ENCODE measurements at regions not wholly inside any gene's neighbourhood (a gene's known extent, or its start where the extent isn't known, plus 50 kb on each side); places are given as distances from the start of the nearest gene placed in this dataset.

- H3K9ac ChIP-seq (ENCODE audit: low read length), result no peak overlapping the region
- intact Hi-C loops (cut with micrococcal nuclease), result no loop called here
- DNase-seq (no peak), ATAC-seq (no peak)
- no peak overlapping the region for H3K4me2 ChIP-seq (ENCODE audit: low read length)
- no peaks in the 10 kb centered on the region for H3K9me3 ChIP-seq (ENCODE audit: low read length)
- CTCF ChIA-PET, result no interaction called here
- no TSS peak for BruUV-seq (replicated peaks)
- no peak for TF ChIP-seq EZH2phosphoT487 (IDR thresholded peaks at IDR 0.05; ENCODE audit: borderline replicate concordance, low read length)
- TF ChIP-seq EZH2 (IDR thresholded peaks at IDR 0.05; ENCODE audit: low read length, unreplicated experiment), result no peak
- no peak for TF ChIP-seq CTCF (conservative IDR thresholded peaks at IDR 0.05; ENCODE audit: low read depth, low read length)
- POLR2A ChIA-PET (ENCODE audit: unreplicated experiment), result no interaction called here
- H3K79me2 ChIP-seq (ENCODE audit: low read length), result no peaks in the 10 kb centered on the region
- peaks cover 25% of the 10 kb centered on the region for H3K27me3 ChIP-seq (ENCODE audit: low read length)
- H3K4me3 ChIP-seq (ENCODE audit: low read length), result no peak overlapping the region
- H2AFZ ChIP-seq (ENCODE audit: low read length), result no peak overlapping the region
- H4K20me1 ChIP-seq (ENCODE audit: low read length), result no peaks in the 10 kb centered on the region
- H3K36me3 ChIP-seq (ENCODE audit: low read depth, low read length), result no peaks in the 10 kb centered on the region
- H3K9me2 ChIP-seq (replicated peaks; ENCODE audit: low read length), result no peaks in the 10 kb centered on the region
- H3K4me1 ChIP-seq (ENCODE audit: insufficient read depth, low read length), result no peaks in the 10 kb centered on the region
- H3K27ac ChIP-seq (ENCODE audit: low read length), result no peak overlapping the region
- H3F3A ChIP-seq (ENCODE audit: low read length, unreplicated experiment), result no peaks in the 10 kb centered on the region
These were observed 270.4 kb upstream of the ELAC2 start for GRCh38 chr17:13288248-13288647.

GRCh38 chr17:13287226-13287625 lies 269.4 kb upstream of the ELAC2 start:
- Histone ChIP-seq H3K9me2 (replicated peaks; ENCODE audit: low read length) (no peaks in the 10 kb centered on the region), H3K27me3 (ENCODE audit: low read length) (peaks cover 15% of the 10 kb centered on the region), H3F3A (ENCODE audit: low read length, unreplicated experiment) (no peaks in the 10 kb centered on the region), H3K4me1 (ENCODE audit: insufficient read depth, low read length) (no peaks in the 10 kb centered on the region), H3K9ac (ENCODE audit: low read length) (no peak overlapping the region), H3K27ac (ENCODE audit: low read length) (no peak overlapping the region), H3K79me2 (ENCODE audit: low read length) (no peaks in the 10 kb centered on the region), H4K20me1 (ENCODE audit: low read length) (no peaks in the 10 kb centered on the region), H3K9me3 (ENCODE audit: low read length) (no peaks in the 10 kb centered on the region), H3K4me2 (ENCODE audit: low read length) (no peak overlapping the region), H3K4me3 (ENCODE audit: low read length) (no peak overlapping the region), H2AFZ (ENCODE audit: low read length) (no peak overlapping the region), H3K36me3 (ENCODE audit: low read depth, low read length) (no peaks in the 10 kb centered on the region)
- ChIA-PET POLR2A (ENCODE audit: unreplicated experiment) (no interaction called here), CTCF (no interaction called here)
- intact Hi-C loops (cut with micrococcal nuclease), result no loop called here
- BruUV-seq (replicated peaks), result no TSS peak
- ATAC-seq (no peak), DNase-seq (no peak)
- no peak for TF ChIP-seq CTCF (conservative IDR thresholded peaks at IDR 0.05; ENCODE audit: low read depth, low read length)
- no peak for TF ChIP-seq EZH2phosphoT487 (IDR thresholded peaks at IDR 0.05; ENCODE audit: borderline replicate concordance, low read length)
- TF ChIP-seq EZH2 (IDR thresholded peaks at IDR 0.05; ENCODE audit: low read length, unreplicated experiment), result no peak

GRCh38 chr17:13283606-13284005 lies 265.8 kb upstream of the ELAC2 start:
- H3K79me2 ChIP-seq (ENCODE audit: low read length), result no peaks in the 10 kb centered on the region
- no peak overlapping the region for H3K27ac ChIP-seq (ENCODE audit: low read length)
- no peaks in the 10 kb centered on the region for H3K4me1 ChIP-seq (ENCODE audit: insufficient read depth, low read length)
- H3K27me3 ChIP-seq (ENCODE audit: low read length), result no peaks in the 10 kb centered on the region
- no TSS peak for BruUV-seq (replicated peaks)
- ChIA-PET CTCF (no interaction called here), POLR2A (ENCODE audit: unreplicated experiment) (no interaction called here)
- no peak overlapping the region for H3K4me2 ChIP-seq (ENCODE audit: low read length)
- H2AFZ ChIP-seq (ENCODE audit: low read length), result no peak overlapping the region
- no peak overlapping the region for H3K9ac ChIP-seq (ENCODE audit: low read length)
- DNase-seq (no peak), ATAC-seq (no peak)
- H3F3A ChIP-seq (ENCODE audit: low read length, unreplicated experiment), result no peaks in the 10 kb centered on the region
- intact Hi-C loops (cut with micrococcal nuclease), result no loop called here
- no peak overlapping the region for H3K4me3 ChIP-seq (ENCODE audit: low read length)
- no peaks in the 10 kb centered on the region for H4K20me1 ChIP-seq (ENCODE audit: low read length)
- no peaks in the 10 kb centered on the region for H3K9me3 ChIP-seq (ENCODE audit: low read length)
- no peaks in the 10 kb centered on the region for H3K36me3 ChIP-seq (ENCODE audit: low read depth, low read length)
- no peak for TF ChIP-seq CTCF (conservative IDR thresholded peaks at IDR 0.05; ENCODE audit: low read depth, low read length)
- no peak for TF ChIP-seq EZH2phosphoT487 (IDR thresholded peaks at IDR 0.05; ENCODE audit: borderline replicate concordance, low read length)
- no peak for TF ChIP-seq EZH2 (IDR thresholded peaks at IDR 0.05; ENCODE audit: low read length, unreplicated experiment)
- no peaks in the 10 kb centered on the region for H3K9me2 ChIP-seq (replicated peaks; ENCODE audit: low read length)
